ENCODE measurements at regions not wholly inside any gene's neighbourhood (a gene's known extent, or its start where the extent isn't known, plus 50 kb on each side); places are given as distances from the start of the nearest gene placed in this dataset.
"Not testable (repeated sequence)": the region's sequence is repeated elsewhere in the genome, so short reads cannot be mapped to it uniquely, and the experiment has no call there.

- H3K36me3 ChIP-seq (ENCODE audit: control insufficient read depth in 2 of 2, insufficient read depth in 1 of 2, low read length in 2 of 2); H3K4me1 ChIP-seq (ENCODE audit: control insufficient read depth, insufficient read depth, low read length); POLR2A ChIA-PET; H3K27ac ChIP-seq (ENCODE audit: extremely low read depth, low read depth, low read length); H3K9me3 ChIP-seq (ENCODE audit: control insufficient read depth, insufficient read depth, low read depth, low read length); H3K4me3 ChIP-seq (ENCODE audit: low read depth, low read length): not testable (repeated sequence)
- TF ChIP-seq ZNF146 (tag by site-specific recombination; IDR thresholded peaks at IDR 0.05): peak; percentile 72
- CTCF ChIA-PET: interaction anchor here (0.6 kb wide), 1 partner anchor 203 kb away, joined by 4 read pairs; no protein-coding TSS in a partner anchor
Measured at GRCh38 chr2:64896572-64896971, 92.6 kb upstream of the SLC1A4 start.

DNA sequence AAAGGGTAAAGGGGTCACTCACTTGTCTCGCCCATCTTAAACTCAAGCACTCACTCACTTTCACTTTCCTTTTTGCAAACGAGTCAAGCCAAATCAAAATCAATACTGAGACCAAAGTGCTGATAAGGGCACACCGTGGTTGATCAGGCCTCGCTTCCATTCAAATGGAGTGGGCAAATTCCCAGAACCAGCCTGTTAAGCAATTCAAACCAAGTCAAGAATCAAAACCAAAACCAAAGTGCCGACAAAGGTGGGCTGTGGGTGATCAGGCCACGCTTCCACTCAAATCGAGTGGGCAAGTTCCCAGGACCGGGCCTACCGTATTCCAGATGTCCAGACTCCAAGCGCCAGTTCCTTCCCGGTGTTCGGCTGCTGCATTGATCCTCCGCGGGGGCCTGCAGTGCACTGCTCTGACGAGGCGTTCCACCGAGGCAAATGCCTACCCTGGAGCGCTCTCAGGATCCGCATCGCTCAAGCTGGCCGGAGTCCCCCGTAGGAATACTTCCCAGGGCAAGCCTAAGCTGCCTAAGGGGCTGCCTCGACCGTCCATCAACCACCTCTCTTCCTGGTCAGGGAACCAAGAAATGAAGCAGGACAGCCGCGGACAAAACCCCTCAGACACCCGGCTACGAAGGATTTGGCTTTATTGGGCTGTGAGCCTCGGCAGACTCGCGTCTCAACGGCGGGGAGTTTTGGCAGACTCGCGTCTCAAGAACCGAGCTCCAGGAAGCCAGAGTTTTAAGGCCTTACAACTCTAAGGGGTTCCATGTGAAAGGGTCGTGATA is 89.9 kb upstream of the SLC1A4 start:
- CTCF ChIA-PET: interaction anchor here (0.6 kb wide), 1 partner anchor 19 kb away, joined by 4 read pairs; no protein-coding TSS in a partner anchor
- POLR2A ChIA-PET: no interaction called here
- TF ChIP-seq ZNF324 (tag by site-specific recombination; IDR thresholded peaks at IDR 0.05) (no peak), ZNF214 (tag by site-specific recombination; IDR thresholded peaks at IDR 0.05; ENCODE audit: borderline replicate concordance) (no peak), ZNF311 (tag by site-specific recombination; IDR thresholded peaks at IDR 0.05; ENCODE audit: borderline replicate concordance) (no peak), PRDM2 (tag by site-specific recombination; IDR thresholded peaks at IDR 0.05; ENCODE audit: borderline replicate concordance) (no peak)
- TF ChIP-seq, protein P1, sequence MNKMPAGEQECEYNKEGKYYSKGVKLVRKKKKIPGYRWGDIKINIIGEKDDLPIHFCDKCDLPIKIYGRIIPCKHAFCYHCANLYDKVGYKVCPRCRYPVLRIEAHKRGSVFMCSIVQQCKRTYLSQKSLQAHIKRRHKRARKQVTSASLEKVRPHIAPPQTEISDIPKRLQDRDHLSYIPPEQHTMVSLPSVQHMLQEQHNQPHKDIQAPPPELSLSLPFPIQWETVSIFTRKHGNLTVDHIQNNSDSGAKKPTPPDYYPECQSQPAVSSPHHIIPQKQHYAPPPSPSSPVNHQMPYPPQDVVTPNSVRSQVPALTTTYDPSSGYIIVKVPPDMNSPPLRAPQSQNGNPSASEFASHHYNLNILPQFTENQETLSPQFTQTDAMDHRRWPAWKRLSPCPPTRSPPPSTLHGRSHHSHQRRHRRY (tag by site-specific recombination; IDR thresholded peaks at IDR 0.05): no peak
- TF ChIP-seq, protein P2, sequence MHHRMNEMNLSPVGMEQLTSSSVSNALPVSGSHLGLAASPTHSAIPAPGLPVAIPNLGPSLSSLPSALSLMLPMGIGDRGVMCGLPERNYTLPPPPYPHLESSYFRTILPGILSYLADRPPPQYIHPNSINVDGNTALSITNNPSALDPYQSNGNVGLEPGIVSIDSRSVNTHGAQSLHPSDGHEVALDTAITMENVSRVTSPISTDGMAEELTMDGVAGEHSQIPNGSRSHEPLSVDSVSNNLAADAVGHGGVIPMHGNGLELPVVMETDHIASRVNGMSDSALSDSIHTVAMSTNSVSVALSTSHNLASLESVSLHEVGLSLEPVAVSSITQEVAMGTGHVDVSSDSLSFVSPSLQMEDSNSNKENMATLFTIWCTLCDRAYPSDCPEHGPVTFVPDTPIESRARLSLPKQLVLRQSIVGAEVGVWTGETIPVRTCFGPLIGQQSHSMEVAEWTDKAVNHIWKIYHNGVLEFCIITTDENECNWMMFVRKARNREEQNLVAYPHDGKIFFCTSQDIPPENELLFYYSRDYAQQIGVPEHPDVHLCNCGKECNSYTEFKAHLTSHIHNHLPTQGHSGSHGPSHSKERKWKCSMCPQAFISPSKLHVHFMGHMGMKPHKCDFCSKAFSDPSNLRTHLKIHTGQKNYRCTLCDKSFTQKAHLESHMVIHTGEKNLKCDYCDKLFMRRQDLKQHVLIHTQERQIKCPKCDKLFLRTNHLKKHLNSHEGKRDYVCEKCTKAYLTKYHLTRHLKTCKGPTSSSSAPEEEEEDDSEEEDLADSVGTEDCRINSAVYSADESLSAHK (tag by site-specific recombination; IDR thresholded peaks at IDR 0.05): no peak
- TF ChIP-seq, protein P3, sequence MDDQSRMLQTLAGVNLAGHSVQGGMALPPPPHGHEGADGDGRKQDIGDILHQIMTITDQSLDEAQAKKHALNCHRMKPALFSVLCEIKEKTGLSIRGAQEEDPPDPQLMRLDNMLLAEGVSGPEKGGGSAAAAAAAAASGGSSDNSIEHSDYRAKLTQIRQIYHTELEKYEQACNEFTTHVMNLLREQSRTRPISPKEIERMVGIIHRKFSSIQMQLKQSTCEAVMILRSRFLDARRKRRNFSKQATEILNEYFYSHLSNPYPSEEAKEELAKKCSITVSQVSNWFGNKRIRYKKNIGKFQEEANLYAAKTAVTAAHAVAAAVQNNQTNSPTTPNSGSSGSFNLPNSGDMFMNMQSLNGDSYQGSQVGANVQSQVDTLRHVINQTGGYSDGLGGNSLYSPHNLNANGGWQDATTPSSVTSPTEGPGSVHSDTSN (CRISPR knock-in tag; IDR thresholded peaks at IDR 0.05): no peak
- Histone ChIP-seq H3K4me1 (ENCODE audit: control insufficient read depth, insufficient read depth, low read length) (no peaks in the 10 kb centered on the region), H3K36me3 (ENCODE audit: control insufficient read depth in 2 of 2, insufficient read depth in 1 of 2, low read length in 2 of 2) (no peaks in the 10 kb centered on the region), H3K27ac (ENCODE audit: extremely low read depth, low read depth, low read length) (no peak overlapping the region), H3K9me3 (ENCODE audit: control insufficient read depth, insufficient read depth, low read depth, low read length) (no peaks in the 10 kb centered on the region), H3K4me3 (ENCODE audit: low read depth, low read length) (no peak overlapping the region)

DNA sequence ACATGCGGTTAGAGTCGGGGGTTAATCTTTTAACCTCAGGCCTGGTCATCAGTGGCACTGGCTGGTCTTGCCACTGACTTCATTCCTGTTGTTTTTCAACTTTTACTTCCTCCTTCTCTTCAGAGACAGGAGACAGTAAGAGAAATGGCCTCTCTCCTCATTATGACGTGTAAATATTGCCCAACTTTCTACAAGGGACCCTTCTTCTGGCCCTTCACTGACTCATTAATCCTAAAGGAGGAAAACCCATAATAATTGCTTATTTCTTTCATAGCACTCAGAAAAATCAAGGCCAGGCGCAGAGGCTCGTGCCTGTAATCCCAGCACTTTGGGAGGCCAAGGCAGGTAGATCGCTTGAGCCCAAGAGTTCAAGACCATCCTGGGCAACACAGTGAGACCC is 89.3 kb upstream of the SLC1A4 start:
- H3K4me1 ChIP-seq (ENCODE audit: control insufficient read depth, insufficient read depth, low read length); POLR2A ChIA-PET; H3K36me3 ChIP-seq (ENCODE audit: control insufficient read depth in 2 of 2, insufficient read depth in 1 of 2, low read length in 2 of 2); H3K9me3 ChIP-seq (ENCODE audit: control insufficient read depth, insufficient read depth, low read depth, low read length); H3K27ac ChIP-seq (ENCODE audit: extremely low read depth, low read depth, low read length); H3K4me3 ChIP-seq (ENCODE audit: low read depth, low read length): not testable (repeated sequence)
- CTCF ChIA-PET: interaction anchor here (0.6 kb wide), 1 partner anchor 18 kb away, joined by 4 read pairs; no protein-coding TSS in a partner anchor

All from HEK293 (cell line).